Raji (cell line): ENCODE measurements at regions not wholly inside any gene's neighbourhood (a gene's known extent, or its start where the extent isn't known, plus 50 kb on each side); places are given as distances from the start of the nearest gene placed in this dataset.

ENCODE experiments used
- POLR2A ChIP-seq: IDR thresholded peaks from 2 replicates; pipeline ENCODE4 v1.6.1; 2011; ENCODE audit warnings: low read depth, low read length, control low read depth; ENCODE audit not compliant: insufficient read depth

GRCh38 chr1:37238364-37239224 is 204.3 kb upstream of the GRIK3 start:
- TF ChIP-seq POLR2A = no peak

- no peak for TF ChIP-seq POLR2A
Measured at GRCh38 chr1:37239225-37239740, 205.0 kb upstream of the GRIK3 start.

- TF ChIP-seq POLR2A = no peak
Measured at GRCh38 chr1:37240897-37241296, 206.6 kb upstream of the GRIK3 start.

GRCh38 chr1:37242501-37242900 is 208.2 kb upstream of the GRIK3 start:
- TF ChIP-seq POLR2A = no peak

GRCh38 chr1:37243368-37244082 is 209.2 kb upstream of the GRIK3 start:
- TF ChIP-seq POLR2A = no peak

GRCh38 chr1:37244083-37244480 is 209.8 kb upstream of the GRIK3 start:
- no peak for TF ChIP-seq POLR2A

- no peak for TF ChIP-seq POLR2A
Measured at GRCh38 chr1:37244815-37245214, 210.5 kb upstream of the GRIK3 start.

GRCh38 chr1:37246631-37247030 is 212.3 kb upstream of the GRIK3 start:
- TF ChIP-seq POLR2A = no peak

GRCh38 chr1:37250371-37250770 is 216.1 kb upstream of the GRIK3 start:
- no peak for TF ChIP-seq POLR2A

- no peak for TF ChIP-seq POLR2A
Measured at GRCh38 chr1:37255136-37255795, 219.1 kb upstream of the ZC3H12A start.

GRCh38 chr1:37255868-37256267 is 218.5 kb upstream of the ZC3H12A start:
- TF ChIP-seq POLR2A = no peak

GRCh38 chr1:37257646-37258045 is 216.7 kb upstream of the ZC3H12A start:
- no peak for TF ChIP-seq POLR2A

- TF ChIP-seq POLR2A = no peak
Measured at GRCh38 chr1:37258068-37258467, 216.3 kb upstream of the ZC3H12A start.

- no peak for TF ChIP-seq POLR2A
Measured at GRCh38 chr1:37259019-37259418, 215.4 kb upstream of the ZC3H12A start.

GRCh38 chr1:37261129-37261528 is 213.3 kb upstream of the ZC3H12A start:
- no peak for TF ChIP-seq POLR2A
